ENCODE measurements at regions not wholly inside any gene's neighbourhood (a gene's known extent, or its start where the extent isn't known, plus 50 kb on each side); places are given as distances from the start of the nearest gene placed in this dataset.

GRCh38 chr3:82196645-82197044, 435.2 kb upstream of the GBE1 start:
- TF ChIP-seq ZFX (IDR thresholded peaks at IDR 0.05) (no peak), CTCF (conservative IDR thresholded peaks at IDR 0.05) (no peak)
- no peak overlapping the region for H3K27ac ChIP-seq

GRCh38 chr3:82194870-82195269, 433.4 kb upstream of the GBE1 start:
- TF ChIP-seq CTCF (conservative IDR thresholded peaks at IDR 0.05) (no peak), ZFX (IDR thresholded peaks at IDR 0.05) (no peak)
- no peak overlapping the region for H3K27ac ChIP-seq

- no peak overlapping the region for H3K27ac ChIP-seq
- TF ChIP-seq CTCF (conservative IDR thresholded peaks at IDR 0.05) (no peak), ZFX (IDR thresholded peaks at IDR 0.05) (no peak)
Measured at GRCh38 chr3:82186017-82186416, 424.6 kb upstream of the GBE1 start.

GRCh38 chr3:82179291-82179690, 417.8 kb upstream of the GBE1 start:
- H3K27ac ChIP-seq, result no peak overlapping the region
- TF ChIP-seq ZFX (IDR thresholded peaks at IDR 0.05) (no peak), CTCF (conservative IDR thresholded peaks at IDR 0.05) (no peak)

GRCh38 chr3:82178291-82178690, 416.8 kb upstream of the GBE1 start:
- TF ChIP-seq ZFX (IDR thresholded peaks at IDR 0.05), result no peak
- TF ChIP-seq CTCF (conservative IDR thresholded peaks at IDR 0.05), result no peak
- H3K27ac ChIP-seq, result no peak overlapping the region

GRCh38 chr3:82177774-82178173, 416.3 kb upstream of the GBE1 start:
- TF ChIP-seq ZFX (IDR thresholded peaks at IDR 0.05) (no peak), CTCF (conservative IDR thresholded peaks at IDR 0.05) (no peak)
- no peak overlapping the region for H3K27ac ChIP-seq

- H3K27ac ChIP-seq, result no peak overlapping the region
- TF ChIP-seq CTCF (conservative IDR thresholded peaks at IDR 0.05), result no peak
- TF ChIP-seq ZFX (IDR thresholded peaks at IDR 0.05), result no peak
Measured at GRCh38 chr3:82165266-82165665, 403.8 kb upstream of the GBE1 start.
